IMR-90 (cell line): ENCODE measurements at regions not wholly inside any gene's neighbourhood (a gene's known extent, or its start where the extent isn't known, plus 50 kb on each side); places are given as distances from the start of the nearest gene placed in this dataset.

Source experiments
- ATAC-seq: fragments of 200-7000 bp; cut with Tn5 transposase; 2 replicates; pipeline ENCODE4 v1.9.1; 2020; ENCODE audit warnings: low read depth, mild to moderate bottlenecking, moderate library complexity
- BruUV-seq: library from RNA; stranded (reverse); fragments of 400-500 nt; replicated peaks from 2 replicates; lab custom pipeline; 2021; lab: Mats Ljungman, UMichigan
- CTCF ChIA-PET: fragments of 300-600 bp; formaldehyde crosslinking; extraction: SDS; loops from one replicate; lab custom pipeline; 2021; ENCODE audit warnings: antibody characterized with exemption; lab: Yijun Ruan, JAX
- POLR2A ChIA-PET: fragments of 300-600 bp; sonication (Branson Sonifier 250); formaldehyde crosslinking; loops from one replicate; lab custom pipeline; 2022; ENCODE audit warnings: antibody characterized with exemption; ENCODE audit not compliant: unreplicated experiment; lab: Charles Lee
- DNase-seq: peaks from one replicate; pipeline ENCODE4 v3.0.0; 2013
- H2AFZ ChIP-seq: replicated peaks from 2 replicates; pipeline ENCODE3; 2013; ENCODE audit warnings: low read length, mild to moderate bottlenecking; ENCODE audit not compliant: poor library complexity
- H2AK5ac ChIP-seq: 2 replicates; pipeline ENCODE4 v1.6.1; 2013; ENCODE audit warnings: low read depth, low read length, inconsistent platforms
- H2AK9ac ChIP-seq: replicated peaks from 2 replicates; pipeline ENCODE3; 2013; ENCODE audit warnings: mild to moderate bottlenecking, low read depth, low read length, moderate library complexity; ENCODE audit not compliant: poor library complexity
- H2BK120ac ChIP-seq: 2 replicates; pipeline ENCODE4 v1.6.1; 2013; ENCODE audit warnings: low read depth, low read length, inconsistent platforms
- H2BK15ac ChIP-seq: 3 replicates; pipeline ENCODE4 v1.6.1; 2013; ENCODE audit warnings: low read depth, low read length, inconsistent platforms
- H2BK20ac ChIP-seq: 2 replicates; pipeline ENCODE4 v1.6.1; 2013; ENCODE audit warnings: low read depth, mild to moderate bottlenecking, inconsistent platforms, low read length, moderate library complexity
- H2BK5ac ChIP-seq: 2 replicates; pipeline ENCODE4 v1.6.1; 2013; ENCODE audit warnings: mild to moderate bottlenecking, low read depth, low read length, inconsistent platforms; ENCODE audit not compliant: poor library complexity, severe bottlenecking
- H3K14ac ChIP-seq: replicated peaks from 2 replicates; pipeline ENCODE4 v1.6.1; 2013; ENCODE audit warnings: low read depth, low read length, inconsistent platforms
- H3K18ac ChIP-seq: 2 replicates; pipeline ENCODE4 v1.6.1; 2013; ENCODE audit warnings: low read depth, low read length, control low read depth
- H3K23ac ChIP-seq: 2 replicates; pipeline ENCODE4 v1.6.1; 2013; ENCODE audit warnings: low read depth, low read length, inconsistent platforms
- H3K27ac ChIP-seq: 2 replicates; pipeline ENCODE4 v1.5.1; 2013; ENCODE audit warnings: mild to moderate bottlenecking, control low read depth, low read length; ENCODE audit not compliant: insufficient read depth
- H3K27me3 ChIP-seq: 2 replicates; pipeline ENCODE4 v1.6.1; 2013; ENCODE audit warnings: low read length; ENCODE audit not compliant: control insufficient read depth, insufficient read depth
- H3K36me3 ChIP-seq: 2 replicates; pipeline ENCODE4 v1.6.1; 2013; ENCODE audit warnings: low read length, mixed read lengths; ENCODE audit not compliant: control insufficient read depth, insufficient read depth
- H3K4ac ChIP-seq: 2 replicates; pipeline ENCODE4 v1.6.1; 2013; ENCODE audit warnings: low read depth, low read length, inconsistent platforms
- H3K4me1 ChIP-seq: 2 replicates; pipeline ENCODE4 v1.6.1; 2013; ENCODE audit warnings: low read length, mixed read lengths; ENCODE audit not compliant: control insufficient read depth, insufficient read depth
- H3K4me2 ChIP-seq: 2 replicates; pipeline ENCODE4 v1.6.1; 2013; ENCODE audit warnings: low read depth, mild to moderate bottlenecking, control low read depth, low read length, moderate library complexity
- H3K4me3 ChIP-seq: 2 replicates; pipeline ENCODE4 v1.5.1; 2013; ENCODE audit warnings: low read depth, mild to moderate bottlenecking, control low read depth, low read length, moderate library complexity; ENCODE audit not compliant: insufficient read depth
- H3K56ac ChIP-seq: 2 replicates; pipeline ENCODE4 v1.6.1; 2013; ENCODE audit warnings: low read length, inconsistent platforms; ENCODE audit not compliant: insufficient read depth; ENCODE audit errors: extremely low read depth
- H3K79me1 ChIP-seq, 2 experiments: 2 replicates each; pipeline ENCODE4 v1.6.1; 2013; ENCODE audit warnings: low read length in 2 of 2, inconsistent platforms in 1 of 2, low read depth in 1 of 2
- H3K9ac ChIP-seq: 2 replicates; pipeline ENCODE4 v1.6.1; 2013; ENCODE audit warnings: low read depth, low read length, control low read depth
- H3K9me1 ChIP-seq: 2 replicates; pipeline ENCODE4 v1.6.1; 2013; ENCODE audit warnings: low read length, inconsistent platforms; ENCODE audit not compliant: insufficient read depth
- H3K9me3 ChIP-seq: 2 replicates; pipeline ENCODE4 v1.6.1; 2013; ENCODE audit warnings: low read length; ENCODE audit not compliant: control insufficient read depth, insufficient read depth
- H4K20me1 ChIP-seq: 2 replicates; pipeline ENCODE4 v1.6.1; 2013; ENCODE audit warnings: low read length, inconsistent platforms; ENCODE audit not compliant: insufficient read depth
- H4K5ac ChIP-seq: 2 replicates; pipeline ENCODE4 v1.6.1; 2013; ENCODE audit warnings: mild to moderate bottlenecking, low read depth, low read length, control low read depth
- H4K8ac ChIP-seq, 2 experiments: 2 replicates each; pipeline ENCODE4 v1.6.1; 2013; ENCODE audit warnings: low read depth in 2 of 2, low read length in 2 of 2, control low read depth in 1 of 2, inconsistent platforms in 1 of 2
- H4K91ac ChIP-seq: 2 replicates; pipeline ENCODE4 v1.6.1; 2013; ENCODE audit warnings: low read depth, low read length, inconsistent platforms; ENCODE audit not compliant: insufficient read depth
- CEBPB ChIP-seq: IDR thresholded peaks from 2 replicates; pipeline ENCODE4 v1.6.1; 2012; ENCODE audit warnings: low read depth, low read length, improper control_type of control experiment
- POLR2A ChIP-seq: IDR thresholded peaks from 2 replicates; pipeline ENCODE4 v1.6.1; 2012; ENCODE audit warnings: mild to moderate bottlenecking, low read depth, low read length
- WGBS, 2 experiments: methylation state at CpG; one replicate each; pipeline versions ENCODE4 v1.1.5 to v1.1.7; 2013; ENCODE audit warnings: missing lambda C conversion rate in 2 of 2; ENCODE audit not compliant: insufficient read length in 1 of 2; ENCODE audit errors: extremely low coverage in 2 of 2; 5-methylcytosine and 5-hydroxymethylcytosine counted together
- dilution Hi-C: fragments of 300-500 bp; cut with HindIII; formaldehyde crosslinking; loops from one replicate; pipeline ENCODE4 v1.14.3; 2018; ENCODE audit warnings: low sequenced_read_pairs; ENCODE audit not compliant: unreplicated experiment
- in situ Hi-C: fragments of 300-500 bp; cut with MboI; formaldehyde crosslinking; loops from 3 replicates; pipeline ENCODE4 v1.14.3; 2019; ENCODE audit warnings: low sequenced_read_pairs, inconsistent platforms, mixed read lengths
- intact Hi-C: fragments of 100-400 bp; cut with micrococcal nuclease; formaldehyde crosslinking; loops from 2 replicates; pipeline ENCODE4 v1.10.0; 2022

- WGBS, 2 experiments: no CpG with 5 or more reads among the region's 10 CpGs
- Histone ChIP-seq H4K5ac (no peak overlapping the region), H3K9me3 (peaks cover 6% of the 10 kb centered on the region), H2BK20ac (no peak overlapping the region), H3K4me1 (peaks cover 7% of the 10 kb centered on the region), H4K20me1 (no peaks in the 10 kb centered on the region; the same call in 1 of the 2 replicates), H4K8ac (no peak overlapping the region), H2BK120ac (no peak overlapping the region), H2AK5ac (no peak overlapping the region; the same call in 1 of the 2 replicates), H2AK9ac (no peak overlapping the region), H3K4me3 (no peak overlapping the region), H3K27ac (no peak overlapping the region), H3K9ac (no peak overlapping the region), H2BK5ac (no peak overlapping the region), H2AFZ (no peak overlapping the region), H3K79me1 (peaks cover 0 to 61% of the 10 kb centered on the region in 2 experiments), H2BK15ac (no peak overlapping the region), H3K27me3 (no peaks in the 10 kb centered on the region), H3K4me2 (no peak overlapping the region), H3K18ac (no peak overlapping the region), H3K14ac (no peak overlapping the region), H3K23ac (no peak overlapping the region), H3K56ac (no peak overlapping the region), H3K9me1 (peaks cover 17% of the 10 kb centered on the region), H4K91ac (no peak overlapping the region), H3K4ac (no peak overlapping the region), H3K36me3 (no peaks in the 10 kb centered on the region)
- intact Hi-C loops: no loop called here
- ChIA-PET POLR2A (no interaction called here), CTCF (no interaction called here)
- ATAC-seq (no peak), DNase-seq (no peak)
- BruUV-seq: no TSS peak
- in situ Hi-C loops: no loop called here
- dilution Hi-C loops: no loop called here
- TF ChIP-seq CEBPB: peak; percentile 40; the same call in 1 of the 2 replicates
- no peak for TF ChIP-seq POLR2A
Observed at GRCh38 chr11:69995697-69996096, 82.4 kb upstream of the ANO1 start.
